ENCODE measurements at regions not wholly inside any gene's neighbourhood (a gene's known extent, or its start where the extent isn't known, plus 50 kb on each side); places are given as distances from the start of the nearest gene placed in this dataset.

DNA sequence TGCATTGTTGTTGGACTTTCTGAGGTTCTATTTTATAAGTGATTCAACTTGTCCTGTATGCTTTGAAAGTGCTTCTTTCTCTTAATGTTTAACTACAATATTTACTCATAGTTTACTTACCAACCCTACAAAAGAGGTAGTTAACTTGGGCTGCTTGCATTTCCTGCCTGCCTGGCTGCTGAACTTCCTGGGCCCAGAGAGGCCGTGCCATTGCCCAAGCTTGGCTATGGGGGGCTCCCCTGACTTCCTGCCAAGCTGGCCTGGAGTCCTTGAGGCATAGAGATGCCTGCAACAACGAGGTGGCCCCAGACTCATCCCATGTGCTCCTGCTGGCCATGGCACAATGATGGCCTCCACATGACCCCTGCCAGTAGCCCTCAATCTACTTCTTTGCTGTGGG, 361.6 kb upstream of the PLD5 start:
- TF ChIP-seq, protein P1, sequence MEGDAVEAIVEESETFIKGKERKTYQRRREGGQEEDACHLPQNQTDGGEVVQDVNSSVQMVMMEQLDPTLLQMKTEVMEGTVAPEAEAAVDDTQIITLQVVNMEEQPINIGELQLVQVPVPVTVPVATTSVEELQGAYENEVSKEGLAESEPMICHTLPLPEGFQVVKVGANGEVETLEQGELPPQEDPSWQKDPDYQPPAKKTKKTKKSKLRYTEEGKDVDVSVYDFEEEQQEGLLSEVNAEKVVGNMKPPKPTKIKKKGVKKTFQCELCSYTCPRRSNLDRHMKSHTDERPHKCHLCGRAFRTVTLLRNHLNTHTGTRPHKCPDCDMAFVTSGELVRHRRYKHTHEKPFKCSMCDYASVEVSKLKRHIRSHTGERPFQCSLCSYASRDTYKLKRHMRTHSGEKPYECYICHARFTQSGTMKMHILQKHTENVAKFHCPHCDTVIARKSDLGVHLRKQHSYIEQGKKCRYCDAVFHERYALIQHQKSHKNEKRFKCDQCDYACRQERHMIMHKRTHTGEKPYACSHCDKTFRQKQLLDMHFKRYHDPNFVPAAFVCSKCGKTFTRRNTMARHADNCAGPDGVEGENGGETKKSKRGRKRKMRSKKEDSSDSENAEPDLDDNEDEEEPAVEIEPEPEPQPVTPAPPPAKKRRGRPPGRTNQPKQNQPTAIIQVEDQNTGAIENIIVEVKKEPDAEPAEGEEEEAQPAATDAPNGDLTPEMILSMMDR (IDR thresholded peaks at IDR 0.05; ENCODE audit: low read length) = no peak
- TF ChIP-seq EZH2 (IDR thresholded peaks at IDR 0.05; ENCODE audit: borderline replicate concordance, low read length) = no peak
